Gastrocnemius medialis (tissue), 4 donors: ENCODE measurements at regions not wholly inside any gene's neighbourhood (a gene's known extent, or its start where the extent isn't known, plus 50 kb on each side); places are given as distances from the start of the nearest gene placed in this dataset.

Experiments
- ATAC-seq, 2 donors: fragments of 150-250 bp; one replicate each; pipeline ENCODE4 v1.9.1; 2016
- DNase-seq, 2 donors: peaks; one replicate each; pipeline ENCODE4 v3.0.0-alpha.2; 2019
- H3K27ac ChIP-seq, 4 donors: fragments of 200-600 bp; sonication (generic); 1 replicate in 1 of 4; 2 replicates in 3 of 4; pipeline ENCODE4 v1.5.1; 2016 to 2018; ENCODE audit warnings: mild to moderate bottlenecking in 2 of 4, moderate library complexity in 1 of 4
- H3K27me3 ChIP-seq, 3 donors: fragments of 200-600 bp; sonication (generic) in 2 of 3; 1 replicate in 1 of 3; 2 replicates in 2 of 3; pipeline versions ENCODE4 v1.5.1 to v1.6.0; 2016 to 2019; ENCODE audit warnings: mild to moderate bottlenecking in 1 of 3, moderate library complexity in 1 of 3
- H3K36me3 ChIP-seq, 2 donors: fragments of 200-600 bp; sonication (generic) in 1 of 2; one replicate each; pipeline ENCODE4 v1.5.1; 2017 to 2018
- H3K4me1 ChIP-seq, 2 donors: fragments of 200-600 bp; sonication (generic) in 1 of 2; one replicate each; pipeline ENCODE4 v1.5.1; 2016 to 2017; ENCODE audit warnings: mild to moderate bottlenecking in 2 of 2
- H3K4me3 ChIP-seq, 4 donors: fragments of 200-600 bp; sonication (generic) in 3 of 4; 1 replicate in 1 of 4; 2 replicates in 3 of 4; pipeline ENCODE4 v1.5.1; 2016 to 2019; ENCODE audit warnings: mild to moderate bottlenecking in 2 of 4
- H3K9me3 ChIP-seq, 3 donors: fragments of 200-600 bp; sonication (generic) in 2 of 3; 1 replicate in 1 of 3; 2 replicates in 2 of 3; pipeline ENCODE4 v1.5.1; 2016 to 2019
- CTCF ChIP-seq, 5 experiments: fragments of 450-650 bp in 3 of 5; fragments of 200-600 bp in 2 of 5; sonication (generic) in 2 of 5; IDR thresholded peaks in 4 of 5; conservative IDR thresholded peaks in 1 of 5; 1 replicate in 4 of 5; 2 replicates in 1 of 5; pipeline ENCODE4 v1.5.1; 2016 to 2019; ENCODE audit warnings: antibody characterized with exemption in 5 of 5, mild to moderate bottlenecking in 3 of 5, moderate library complexity in 3 of 5
- POLR2A ChIP-seq, 2 donors: fragments of 450-650 bp; IDR thresholded peaks; one replicate each; pipeline ENCODE4 v1.6.1; 2017; ENCODE audit warnings: antibody characterized with exemption in 2 of 2, mild to moderate bottlenecking in 2 of 2, moderate library complexity in 2 of 2
- in situ Hi-C, 4 donors: fragments of 200-750 bp; cut with MboI; loops; one replicate each; pipeline versions ENCODE4 v1.15.0 to v1.8.0; 2017; ENCODE audit warnings: low sequenced_read_pairs in 4 of 4
- intact Hi-C: fragments of 100-400 bp; cut with DNase I; formaldehyde crosslinking; loops from one replicate; pipeline ENCODE4 v1.15.1; 2023; ENCODE audit warnings: low total_unique reads

- DNase-seq (no peak), ATAC-seq (peak in 1 of 2 donors; percentile 59)
- Histone ChIP-seq H3K4me3 (no peak overlapping the region), H3K4me1 (peaks cover 9 to 24% of the 10 kb centered on the region in 2 donors), H3K36me3 (no peaks in the 10 kb centered on the region), H3K27me3 (no peaks in the 10 kb centered on the region), H3K9me3 (no peaks in the 10 kb centered on the region), H3K27ac (peak overlapping the region in 1 of 4 donors; percentile 21)
- TF ChIP-seq CTCF (IDR thresholded peaks at IDR 0.05 in 4 of 5, conservative IDR thresholded peaks at IDR 0.05 in 1 of 5) (no peak), POLR2A (IDR thresholded peaks at IDR 0.05) (no peak)
- intact Hi-C loops = no loop called here
- in situ Hi-C loops = loop anchor here in 1 of 4 donors (25.0 kb wide), 1 partner anchor 252 kb away; the partner anchor contains the start of gene TLN2
Observed at GRCh38 chr15:62639432-62639831, 403.1 kb upstream of the TPM1 start.

- Histone ChIP-seq H3K9me3 (no peaks in the 10 kb centered on the region), H3K4me1 (peaks cover 10 to 30% of the 10 kb centered on the region in 2 donors), H3K27ac (peak overlapping the region in 1 of 4 donors; percentile 21), H3K36me3 (no peaks in the 10 kb centered on the region), H3K27me3 (no peaks in the 10 kb centered on the region), H3K4me3 (no peak overlapping the region)
- no peak for TF ChIP-seq CTCF (IDR thresholded peaks at IDR 0.05 in 4 of 5, conservative IDR thresholded peaks at IDR 0.05 in 1 of 5)
- TF ChIP-seq POLR2A (IDR thresholded peaks at IDR 0.05) = no peak
- ATAC-seq (no peak), DNase-seq (no peak)
- in situ Hi-C loops (loop anchor here in 1 of 4 donors (25.0 kb wide), 1 partner anchor 253 kb away; the partner anchor contains the start of gene TLN2), intact Hi-C loops (no loop called here)
Observed at GRCh38 chr15:62639906-62640605, 402.5 kb upstream of the TPM1 start.

GRCh38 chr15:62641825-62642224, 400.7 kb upstream of the TPM1 start:
- ATAC-seq = no peak
- H3K27ac ChIP-seq = no peak overlapping the region
- intact Hi-C loops = no loop called here

GRCh38 chr15:62643572-62643971, 399.0 kb upstream of the TPM1 start:
- Histone ChIP-seq H3K9me3 (no peaks in the 10 kb centered on the region), H3K36me3 (no peaks in the 10 kb centered on the region), H3K4me3 (no peak overlapping the region), H3K4me1 (peaks cover 34 to 43% of the 10 kb centered on the region in 2 donors), H3K27me3 (no peaks in the 10 kb centered on the region), H3K27ac (no peak overlapping the region)
- ATAC-seq (no peak), DNase-seq (no peak)
- TF ChIP-seq CTCF (IDR thresholded peaks at IDR 0.05 in 4 of 5, conservative IDR thresholded peaks at IDR 0.05 in 1 of 5) (no peak), POLR2A (IDR thresholded peaks at IDR 0.05) (no peak)
- intact Hi-C loops (no loop called here), in situ Hi-C loops (loop anchor here in 1 of 4 donors (25.0 kb wide), 1 partner anchor 256 kb away; the partner anchor contains the start of gene TLN2)

More at GRCh38 chr15:62641825-62642224, 400.7 kb upstream of the TPM1 start:
- TF ChIP-seq CTCF (IDR thresholded peaks at IDR 0.05 in 4 of 5, conservative IDR thresholded peaks at IDR 0.05 in 1 of 5) (no peak), POLR2A (IDR thresholded peaks at IDR 0.05) (no peak)
- Histone ChIP-seq H3K9me3 (no peaks in the 10 kb centered on the region), H3K36me3 (no peaks in the 10 kb centered on the region), H3K4me1 (peaks cover 23 to 41% of the 10 kb centered on the region in 2 donors), H3K27me3 (no peaks in the 10 kb centered on the region), H3K4me3 (no peak overlapping the region)
- no peak for DNase-seq
- in situ Hi-C loops = loop anchor here in 1 of 4 donors (25.0 kb wide), 1 partner anchor 255 kb away; the partner anchor contains the start of gene TLN2
